ENCODE measurements at regions not wholly inside any gene's neighbourhood (a gene's known extent, or its start where the extent isn't known, plus 50 kb on each side); places are given as distances from the start of the nearest gene placed in this dataset.

- DNase-seq (ENCODE audit: low read depth): no peak
- Histone ChIP-seq H3K36me3 (ENCODE audit: control insufficient read depth, insufficient read depth, low read length, severe bottlenecking) (no peaks in the 10 kb centered on the region), H3K9ac (ENCODE audit: low read length) (no peak overlapping the region), H3K9me3 (ENCODE audit: control insufficient read depth, low read length) (no peaks in the 10 kb centered on the region), H3K4me1 (ENCODE audit: control insufficient read depth, insufficient read depth, low read length) (no peaks in the 10 kb centered on the region), H3K4me3 (ENCODE audit: low read length) (no peak overlapping the region), H3K27me3 (replicated peaks; ENCODE audit: control insufficient read depth, insufficient read depth, low read length) (no peaks in the 10 kb centered on the region)
Measured at GRCh38 chr14:39847852-39848251, 415.6 kb upstream of the FBXO33 start.

DNA sequence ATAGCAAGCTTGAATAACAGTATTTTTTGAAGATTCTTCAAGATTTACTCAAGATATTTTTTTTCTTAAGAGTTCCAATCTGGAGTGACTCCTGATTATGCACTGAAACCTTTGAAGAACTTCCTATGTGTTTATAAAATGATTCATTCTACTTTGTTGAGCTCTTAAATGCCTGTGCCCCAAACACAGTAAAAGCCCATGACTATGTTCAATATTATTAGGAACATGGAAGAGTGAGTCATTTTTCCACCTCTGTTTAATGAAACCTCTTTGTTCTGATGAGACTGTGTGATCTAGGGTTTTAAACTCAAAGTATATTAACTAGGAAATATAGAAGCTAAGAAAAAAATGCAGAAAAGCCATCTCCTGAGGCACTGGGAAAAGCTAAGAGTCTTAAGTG is 415.0 kb upstream of the FBXO33 start:
- DNase-seq (ENCODE audit: low read depth): no peak
- Histone ChIP-seq H3K27me3 (replicated peaks; ENCODE audit: control insufficient read depth, insufficient read depth, low read length) (no peaks in the 10 kb centered on the region), H3K4me1 (ENCODE audit: control insufficient read depth, insufficient read depth, low read length) (no peaks in the 10 kb centered on the region), H3K4me3 (ENCODE audit: low read length) (no peak overlapping the region), H3K36me3 (ENCODE audit: control insufficient read depth, insufficient read depth, low read length, severe bottlenecking) (no peaks in the 10 kb centered on the region), H3K9ac (ENCODE audit: low read length) (no peak overlapping the region), H3K9me3 (ENCODE audit: control insufficient read depth, low read length) (no peaks in the 10 kb centered on the region)

DNA sequence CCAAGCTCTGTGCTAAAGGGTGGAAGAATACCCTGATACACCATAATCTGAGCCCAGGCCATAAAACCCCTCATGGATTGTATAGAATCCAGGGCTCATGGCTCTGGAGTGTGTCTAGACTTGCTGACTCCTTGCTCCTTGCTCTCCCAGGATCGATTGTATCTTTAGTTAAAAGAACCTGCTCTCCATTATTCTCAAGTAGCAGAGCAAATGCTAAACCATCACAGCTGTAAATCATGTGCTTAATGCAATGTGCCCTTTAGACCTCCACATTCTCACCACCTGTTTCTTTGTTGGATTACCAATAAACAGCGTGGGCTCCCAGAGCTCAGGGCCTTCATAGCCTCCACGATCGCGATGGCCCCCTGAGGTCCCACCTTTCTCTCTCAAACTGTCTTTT is 411.6 kb upstream of the FBXO33 start:
- H3K36me3 ChIP-seq (ENCODE audit: control insufficient read depth, insufficient read depth, low read length, severe bottlenecking): no peaks in the 10 kb centered on the region
- no peak overlapping the region for H3K4me3 ChIP-seq (ENCODE audit: low read length)
- H3K9ac ChIP-seq (ENCODE audit: low read length): no peak overlapping the region
- DNase-seq (ENCODE audit: low read depth): no peak
- no peaks in the 10 kb centered on the region for H3K9me3 ChIP-seq (ENCODE audit: control insufficient read depth, low read length)
- no peaks in the 10 kb centered on the region for H3K4me1 ChIP-seq (ENCODE audit: control insufficient read depth, insufficient read depth, low read length)
- H3K27me3 ChIP-seq (replicated peaks; ENCODE audit: control insufficient read depth, insufficient read depth, low read length): no peaks in the 10 kb centered on the region

DNA sequence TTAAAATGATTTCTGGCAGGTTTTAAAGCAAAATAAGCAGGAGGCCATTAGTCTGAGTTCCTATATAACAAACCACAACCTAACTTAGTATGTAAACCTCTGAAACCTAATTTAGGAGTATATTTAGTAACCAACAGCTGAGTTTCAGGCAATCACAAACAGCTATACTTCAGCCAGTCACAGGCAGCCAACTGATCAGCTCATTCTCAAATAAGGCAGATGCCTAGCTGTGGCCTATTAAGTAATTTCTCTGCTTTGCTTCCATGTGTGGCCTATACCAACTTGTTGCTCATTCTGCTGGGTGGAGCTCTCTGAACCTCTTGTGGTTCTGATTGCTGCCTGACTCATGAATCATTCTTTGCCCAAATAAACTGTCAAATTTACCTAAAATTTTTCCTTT is 408.9 kb upstream of the FBXO33 start:
- no peak for DNase-seq (ENCODE audit: low read depth)
- Histone ChIP-seq H3K9me3 (ENCODE audit: control insufficient read depth, low read length) (no peaks in the 10 kb centered on the region), H3K9ac (ENCODE audit: low read length) (no peak overlapping the region), H3K27me3 (replicated peaks; ENCODE audit: control insufficient read depth, insufficient read depth, low read length) (no peaks in the 10 kb centered on the region), H3K4me3 (ENCODE audit: low read length) (no peak overlapping the region), H3K4me1 (ENCODE audit: control insufficient read depth, insufficient read depth, low read length) (no peaks in the 10 kb centered on the region), H3K36me3 (ENCODE audit: control insufficient read depth, insufficient read depth, low read length, severe bottlenecking) (no peaks in the 10 kb centered on the region)

GRCh38 chr14:39827901-39828655 is 395.8 kb upstream of the FBXO33 start:
- H3K27me3 ChIP-seq (replicated peaks; ENCODE audit: control insufficient read depth, insufficient read depth, low read length): no peaks in the 10 kb centered on the region
- H3K4me3 ChIP-seq (ENCODE audit: low read length): no peak overlapping the region
- no peak for DNase-seq (ENCODE audit: low read depth)
- H3K9ac ChIP-seq (ENCODE audit: low read length): no peak overlapping the region
- no peaks in the 10 kb centered on the region for H3K36me3 ChIP-seq (ENCODE audit: control insufficient read depth, insufficient read depth, low read length, severe bottlenecking)
- no peaks in the 10 kb centered on the region for H3K9me3 ChIP-seq (ENCODE audit: control insufficient read depth, low read length)
- H3K4me1 ChIP-seq (ENCODE audit: control insufficient read depth, insufficient read depth, low read length): no peaks in the 10 kb centered on the region

DNA sequence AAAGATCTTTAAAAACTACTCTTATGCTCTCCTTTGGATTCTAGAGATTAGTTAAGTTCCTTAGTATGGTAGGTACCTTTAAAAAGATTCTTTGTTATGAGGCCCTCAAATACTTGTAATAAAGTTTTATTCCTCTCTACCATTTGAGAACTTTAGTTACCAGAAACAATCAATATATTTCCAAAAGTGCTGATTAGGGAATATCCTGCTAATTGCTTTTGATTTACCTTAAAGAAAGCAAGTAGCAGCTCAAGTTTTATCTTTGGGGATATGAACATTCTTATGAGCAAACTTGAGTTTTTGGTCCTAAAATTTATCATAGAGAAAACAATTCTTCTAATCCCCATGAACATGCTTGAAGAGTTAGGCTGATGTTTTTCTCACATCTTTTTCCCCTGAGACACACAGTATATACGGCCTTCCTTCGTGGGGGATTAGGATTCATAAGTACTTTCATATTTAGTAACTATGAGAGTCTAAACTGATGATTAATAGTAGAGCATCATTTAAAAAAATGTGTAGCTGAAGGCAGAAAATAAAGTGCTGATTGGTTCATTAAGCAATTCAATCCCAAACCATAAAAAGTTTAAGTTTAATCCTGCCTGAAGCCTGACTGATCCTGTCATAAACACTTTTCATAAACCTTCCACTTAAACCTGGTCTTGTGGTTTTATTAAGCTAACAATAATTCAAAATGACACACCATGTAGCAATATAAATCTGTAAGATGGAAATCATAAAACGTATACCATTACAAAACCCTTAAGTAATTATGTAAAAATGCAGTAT is 380.5 kb upstream of the FBXO33 start:
- DNase-seq (ENCODE audit: low read depth): no peak
- no peaks in the 10 kb centered on the region for H3K9me3 ChIP-seq (ENCODE audit: control insufficient read depth, low read length)
- H3K4me1 ChIP-seq (ENCODE audit: control insufficient read depth, insufficient read depth, low read length): no peaks in the 10 kb centered on the region
- H3K36me3 ChIP-seq (ENCODE audit: control insufficient read depth, insufficient read depth, low read length, severe bottlenecking): no peaks in the 10 kb centered on the region
- no peak overlapping the region for H3K9ac ChIP-seq (ENCODE audit: low read length)
- H3K4me3 ChIP-seq (ENCODE audit: low read length): no peak overlapping the region
- no peaks in the 10 kb centered on the region for H3K27me3 ChIP-seq (replicated peaks; ENCODE audit: control insufficient read depth, insufficient read depth, low read length)

DNA sequence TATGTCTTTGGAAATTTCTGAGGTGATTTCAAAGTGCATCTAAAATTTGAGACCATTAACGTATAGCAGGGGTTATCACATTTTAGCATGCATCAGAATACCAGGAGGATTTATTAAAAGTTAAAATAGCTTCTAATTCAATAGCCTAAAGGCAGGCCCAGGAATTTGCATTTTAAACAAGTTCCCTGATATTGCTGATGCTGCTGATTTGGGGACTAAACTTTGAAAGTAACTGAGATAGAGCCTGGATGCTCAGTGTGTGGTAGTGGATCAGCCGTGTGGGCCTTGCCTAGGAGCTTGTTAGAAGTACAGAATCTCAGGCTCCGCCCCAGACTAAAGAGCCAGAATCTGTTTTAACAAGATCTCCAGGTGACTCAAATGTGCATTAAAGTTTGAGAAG is 375.0 kb upstream of the FBXO33 start:
- Histone ChIP-seq H3K9ac (ENCODE audit: low read length) (no peak overlapping the region), H3K36me3 (ENCODE audit: control insufficient read depth, insufficient read depth, low read length, severe bottlenecking) (no peaks in the 10 kb centered on the region), H3K4me1 (ENCODE audit: control insufficient read depth, insufficient read depth, low read length) (no peaks in the 10 kb centered on the region), H3K9me3 (ENCODE audit: control insufficient read depth, low read length) (no peaks in the 10 kb centered on the region), H3K4me3 (ENCODE audit: low read length) (no peak overlapping the region), H3K27me3 (replicated peaks; ENCODE audit: control insufficient read depth, insufficient read depth, low read length) (no peaks in the 10 kb centered on the region)
- DNase-seq (ENCODE audit: low read depth): no peak

- Histone ChIP-seq H3K9me3 (ENCODE audit: control insufficient read depth, low read length) (no peaks in the 10 kb centered on the region), H3K27me3 (replicated peaks; ENCODE audit: control insufficient read depth, insufficient read depth, low read length) (no peaks in the 10 kb centered on the region), H3K4me1 (ENCODE audit: control insufficient read depth, insufficient read depth, low read length) (no peaks in the 10 kb centered on the region), H3K4me3 (ENCODE audit: low read length) (no peak overlapping the region), H3K36me3 (ENCODE audit: control insufficient read depth, insufficient read depth, low read length, severe bottlenecking) (no peaks in the 10 kb centered on the region), H3K9ac (ENCODE audit: low read length) (no peak overlapping the region)
- DNase-seq (ENCODE audit: low read depth): no peak
Measured at GRCh38 chr14:39784461-39784860, 352.2 kb upstream of the FBXO33 start.

- no peak overlapping the region for H3K9ac ChIP-seq (ENCODE audit: low read length)
- H3K4me1 ChIP-seq (ENCODE audit: control insufficient read depth, insufficient read depth, low read length): no peaks in the 10 kb centered on the region
- H3K9me3 ChIP-seq (ENCODE audit: control insufficient read depth, low read length): no peaks in the 10 kb centered on the region
- no peaks in the 10 kb centered on the region for H3K27me3 ChIP-seq (replicated peaks; ENCODE audit: control insufficient read depth, insufficient read depth, low read length)
- no peak for DNase-seq (ENCODE audit: low read depth)
- H3K4me3 ChIP-seq (ENCODE audit: low read length): no peak overlapping the region
- no peaks in the 10 kb centered on the region for H3K36me3 ChIP-seq (ENCODE audit: control insufficient read depth, insufficient read depth, low read length, severe bottlenecking)
Measured at GRCh38 chr14:39781466-39781865, 349.2 kb upstream of the FBXO33 start.

DNA sequence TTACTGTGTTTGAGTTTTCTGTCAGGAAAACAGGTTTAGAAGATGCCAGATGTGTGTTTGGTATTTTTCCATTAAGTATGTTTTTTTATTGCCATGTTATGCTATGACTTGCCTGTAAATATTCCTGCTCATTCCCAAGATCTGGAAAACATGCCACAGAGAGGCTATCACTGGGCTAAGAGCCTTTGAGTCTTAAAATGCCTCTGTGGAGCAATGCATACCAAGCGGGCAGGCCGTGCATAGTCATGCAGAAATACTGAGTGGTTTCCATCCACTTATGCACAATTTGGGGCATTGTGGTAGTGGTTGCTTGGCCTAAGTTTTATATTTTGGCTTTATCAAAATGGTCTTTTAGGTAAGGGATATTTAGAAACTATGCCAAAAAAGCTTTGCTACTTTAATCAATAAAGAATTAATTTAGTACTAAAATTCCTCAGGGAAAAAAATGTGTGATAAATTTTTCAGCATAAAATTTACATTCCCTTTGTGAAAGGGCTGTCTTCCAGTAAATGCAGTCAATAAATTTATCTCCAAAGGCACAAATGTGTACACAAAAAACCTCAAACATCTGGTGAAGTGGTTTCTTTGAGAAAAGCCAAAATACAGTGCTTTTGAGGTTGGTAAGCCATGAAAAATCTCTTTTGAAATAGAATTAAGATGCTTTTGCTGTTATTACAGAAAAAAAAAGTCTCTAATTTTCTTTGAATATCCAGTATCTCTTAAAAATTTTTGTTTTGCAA is 341.3 kb upstream of the FBXO33 start:
- no peak for DNase-seq (ENCODE audit: low read depth)
- H3K9ac ChIP-seq (ENCODE audit: low read length): no peak overlapping the region
- H3K4me1 ChIP-seq (ENCODE audit: control insufficient read depth, insufficient read depth, low read length): no peaks in the 10 kb centered on the region
- H3K9me3 ChIP-seq (ENCODE audit: control insufficient read depth, low read length): no peaks in the 10 kb centered on the region
- H3K27me3 ChIP-seq (replicated peaks; ENCODE audit: control insufficient read depth, insufficient read depth, low read length): no peaks in the 10 kb centered on the region
- H3K36me3 ChIP-seq (ENCODE audit: control insufficient read depth, insufficient read depth, low read length, severe bottlenecking): no peaks in the 10 kb centered on the region
- H3K4me3 ChIP-seq (ENCODE audit: low read length): no peak overlapping the region

DNA sequence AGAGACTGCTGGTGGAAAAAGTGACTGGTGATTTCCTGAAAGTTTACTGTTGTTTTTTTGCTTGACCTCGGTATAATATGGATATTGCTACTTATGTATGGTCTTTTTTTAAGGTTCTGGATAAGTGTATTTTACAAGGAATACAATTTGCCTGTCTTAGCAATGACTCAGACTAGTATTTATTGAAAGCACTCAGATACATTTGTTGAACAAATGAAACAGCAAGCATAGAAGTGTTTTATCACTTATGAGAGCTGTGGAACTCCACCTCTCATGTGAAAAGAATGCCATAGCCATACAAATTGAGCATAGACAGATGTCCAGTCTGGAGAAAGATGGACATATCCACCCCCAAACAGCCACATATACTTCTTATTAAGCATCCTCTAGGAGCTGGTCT is 340.4 kb upstream of the FBXO33 start:
- DNase-seq (ENCODE audit: low read depth): no peak
- no peaks in the 10 kb centered on the region for H3K4me1 ChIP-seq (ENCODE audit: control insufficient read depth, insufficient read depth, low read length)
- H3K36me3 ChIP-seq (ENCODE audit: control insufficient read depth, insufficient read depth, low read length, severe bottlenecking): no peaks in the 10 kb centered on the region
- no peaks in the 10 kb centered on the region for H3K27me3 ChIP-seq (replicated peaks; ENCODE audit: control insufficient read depth, insufficient read depth, low read length)
- no peaks in the 10 kb centered on the region for H3K9me3 ChIP-seq (ENCODE audit: control insufficient read depth, low read length)
- no peak overlapping the region for H3K4me3 ChIP-seq (ENCODE audit: low read length)
- no peak overlapping the region for H3K9ac ChIP-seq (ENCODE audit: low read length)

Data from adipocyte (in vitro differentiated cells).